ENCODE measurements at regions not wholly inside any gene's neighbourhood (a gene's known extent, or its start where the extent isn't known, plus 50 kb on each side); places are given as distances from the start of the nearest gene placed in this dataset.

DNA sequence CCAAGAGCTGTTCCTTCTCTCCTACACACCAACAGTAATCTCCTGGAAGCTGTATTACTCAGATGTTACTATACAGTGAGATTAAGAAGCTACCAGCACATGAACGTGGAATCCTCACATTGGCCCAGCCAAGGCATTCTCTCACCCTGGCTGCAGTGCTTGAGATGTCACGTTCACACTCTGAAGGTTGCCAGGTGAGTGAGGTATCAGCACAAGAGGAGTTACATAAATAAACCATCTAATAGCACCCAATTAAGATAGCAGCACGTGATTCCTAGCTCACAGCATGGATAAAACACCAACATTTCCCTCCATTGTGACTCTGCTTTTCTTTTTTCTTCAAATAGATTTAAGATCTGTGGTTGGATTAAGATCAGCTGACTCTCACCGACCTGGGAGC, 182.8 kb downstream of the PLPP3 start:
- Histone ChIP-seq H3K27ac (ENCODE audit: low read depth in 2 of 2, low read length in 2 of 2) (no peak overlapping the region), H3K4me1 (ENCODE audit: control insufficient read depth in 2 of 3, insufficient read depth in 2 of 3, low read depth in 1 of 3, low read length in 3 of 3) (no peaks in the 10 kb centered on the region), H3K9ac (ENCODE audit: low read length in 3 of 3) (no peak overlapping the region), H3K4me3 (ENCODE audit: low read length in 3 of 3) (no peak overlapping the region), H3K9me3 (ENCODE audit: control insufficient read depth in 2 of 3, insufficient read depth in 1 of 3, low read length in 3 of 3) (no peaks in the 10 kb centered on the region), H3K36me3 (ENCODE audit: control insufficient read depth in 2 of 3, insufficient read depth in 3 of 3, low read length in 3 of 3) (no peaks in the 10 kb centered on the region), H3K27me3 (ENCODE audit: control insufficient read depth, insufficient read depth, low read length) (no peaks in the 10 kb centered on the region)
- FAIRE-seq (no peak), DNase-seq (no peak)
- no peak for TF ChIP-seq CTCF (IDR thresholded peaks at IDR 0.05; ENCODE audit: borderline replicate concordance, extremely low read depth, insufficient read depth)
- intact Hi-C loops (cut with DNase I): no loop called here

DNA sequence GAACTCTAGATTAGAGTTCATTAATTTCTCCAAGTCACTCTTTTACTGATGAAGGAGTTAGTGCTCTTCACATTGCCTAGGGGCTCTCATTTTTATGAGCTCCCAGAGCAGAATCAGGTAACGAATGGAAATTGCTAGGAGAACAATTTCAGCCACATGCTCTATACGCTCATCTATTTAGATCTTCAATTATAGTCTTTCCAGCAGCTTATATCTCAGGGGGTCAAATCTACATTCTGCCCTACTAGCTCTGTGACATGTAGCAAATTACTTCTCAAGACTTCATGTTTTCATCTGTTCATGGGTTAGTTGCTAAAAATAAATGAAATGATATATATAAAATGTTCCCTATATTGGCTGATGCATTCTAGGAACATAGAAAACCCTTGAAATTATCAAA, 183.6 kb downstream of the PLPP3 start:
- H3K36me3 ChIP-seq (ENCODE audit: control insufficient read depth in 2 of 3, insufficient read depth in 3 of 3, low read length in 3 of 3): no peaks in the 10 kb centered on the region
- no peak overlapping the region for H3K27ac ChIP-seq (ENCODE audit: low read depth in 2 of 2, low read length in 2 of 2)
- no peaks in the 10 kb centered on the region for H3K4me1 ChIP-seq (ENCODE audit: control insufficient read depth in 2 of 3, insufficient read depth in 2 of 3, low read depth in 1 of 3, low read length in 3 of 3)
- no peaks in the 10 kb centered on the region for H3K9me3 ChIP-seq (ENCODE audit: control insufficient read depth in 2 of 3, insufficient read depth in 1 of 3, low read length in 3 of 3)
- TF ChIP-seq CTCF (IDR thresholded peaks at IDR 0.05; ENCODE audit: borderline replicate concordance, extremely low read depth, insufficient read depth): no peak
- DNase-seq (no peak), FAIRE-seq (no peak)
- H3K27me3 ChIP-seq (ENCODE audit: control insufficient read depth, insufficient read depth, low read length): no peaks in the 10 kb centered on the region
- no peak overlapping the region for H3K9ac ChIP-seq (ENCODE audit: low read length in 3 of 3)
- intact Hi-C loops (cut with DNase I): no loop called here
- no peak overlapping the region for H3K4me3 ChIP-seq (ENCODE audit: low read length in 3 of 3)

GRCh38 chr1:56394298-56394697, 185.1 kb downstream of the PLPP3 start:
- intact Hi-C loops (cut with DNase I): no loop called here
- FAIRE-seq (no peak), DNase-seq (no peak)
- Histone ChIP-seq H3K4me3 (ENCODE audit: low read length in 3 of 3) (no peak overlapping the region), H3K4me1 (ENCODE audit: control insufficient read depth in 2 of 3, insufficient read depth in 2 of 3, low read depth in 1 of 3, low read length in 3 of 3) (no peaks in the 10 kb centered on the region), H3K9me3 (ENCODE audit: control insufficient read depth in 2 of 3, insufficient read depth in 1 of 3, low read length in 3 of 3) (no peaks in the 10 kb centered on the region), H3K9ac (ENCODE audit: low read length in 3 of 3) (no peak overlapping the region), H3K27me3 (ENCODE audit: control insufficient read depth, insufficient read depth, low read length) (no peaks in the 10 kb centered on the region), H3K36me3 (ENCODE audit: control insufficient read depth in 2 of 3, insufficient read depth in 3 of 3, low read length in 3 of 3) (no peaks in the 10 kb centered on the region), H3K27ac (ENCODE audit: low read depth in 2 of 2, low read length in 2 of 2) (no peak overlapping the region)
- TF ChIP-seq CTCF (IDR thresholded peaks at IDR 0.05; ENCODE audit: borderline replicate concordance, extremely low read depth, insufficient read depth): no peak

All from kidney (tissue), 13 donors.